Osteoblast (primary cell): ENCODE measurements at regions not wholly inside any gene's neighbourhood (a gene's known extent, or its start where the extent isn't known, plus 50 kb on each side); places are given as distances from the start of the nearest gene placed in this dataset.
"Not testable (repeated sequence)": the region's sequence is repeated elsewhere in the genome, so short reads cannot be mapped to it uniquely, and the experiment has no call there.

Experiments
- DNase-seq: peaks from one replicate; pipeline ENCODE4 v3.0.0; 2011; ENCODE audit warnings: low spot score, mixed read lengths; ENCODE audit not compliant: insufficient read length; ENCODE audit errors: missing footprints
- H2AFZ ChIP-seq: 2 replicates; pipeline ENCODE4 v1.6.0; 2011; ENCODE audit warnings: mild to moderate bottlenecking, low read length
- H3K27ac ChIP-seq: 2 replicates; pipeline ENCODE4 v1.5.1; 2011; ENCODE audit warnings: mild to moderate bottlenecking, low read depth, low read length, moderate library complexity
- H3K27me3 ChIP-seq: 2 replicates; pipeline ENCODE4 v1.6.0; 2012; ENCODE audit warnings: mild to moderate bottlenecking, control low read depth, inconsistent platforms, low read length, moderate library complexity; ENCODE audit not compliant: insufficient read depth
- H3K36me3 ChIP-seq: 2 replicates; pipeline ENCODE4 v1.5.1; 2011; ENCODE audit warnings: mild to moderate bottlenecking, low read length, control low read depth, moderate library complexity; ENCODE audit not compliant: insufficient read depth
- H3K4me1 ChIP-seq: 2 replicates; pipeline ENCODE4 v1.5.1; 2011; ENCODE audit warnings: mild to moderate bottlenecking, low read length, control low read depth, moderate library complexity; ENCODE audit not compliant: insufficient read depth
- H3K4me2 ChIP-seq: 2 replicates; pipeline ENCODE4 v1.6.0; 2011; ENCODE audit warnings: mild to moderate bottlenecking, low read length; ENCODE audit not compliant: insufficient read depth
- H3K4me3 ChIP-seq: fragments of 200-600 bp; sonication (generic); 3 replicates; pipeline ENCODE4 v1.5.1; 2012; ENCODE audit warnings: mild to moderate bottlenecking, low read length, inconsistent platforms; ENCODE audit not compliant: insufficient read depth
- H3K79me2 ChIP-seq: 2 replicates; pipeline ENCODE4 v1.6.0; 2012; ENCODE audit warnings: mild to moderate bottlenecking, low read length, control low read depth, inconsistent platforms; ENCODE audit not compliant: insufficient read depth
- H3K9me3 ChIP-seq: 2 replicates; pipeline ENCODE4 v1.5.1; 2011; ENCODE audit warnings: low read depth, low read length, control low read depth
- H4K20me1 ChIP-seq: 2 replicates; pipeline ENCODE4 v1.6.0; 2012; ENCODE audit warnings: mild to moderate bottlenecking, low read length, control low read depth; ENCODE audit not compliant: insufficient read depth
- TF ChIP-seq, protein P1 (sequence below): IDR thresholded peaks from 2 replicates; pipeline ENCODE4 v1.5.1; 2011; ENCODE audit warnings: mild to moderate bottlenecking, low read depth, low read length, moderate library complexity; ENCODE audit errors: extremely low read depth

GRCh38 chr3:150342896-150343467, 65.1 kb upstream of the TSC22D2 start:
- DNase-seq, result no peak
- no peak overlapping the region for H3K27ac ChIP-seq
- H3K4me2 ChIP-seq, result no peak overlapping the region
- H3K27me3 ChIP-seq, result no peaks in the 10 kb centered on the region
- peaks cover 24% of the 10 kb centered on the region for H3K4me1 ChIP-seq
- no peaks in the 10 kb centered on the region for H3K79me2 ChIP-seq
- no peak overlapping the region for H2AFZ ChIP-seq
- no peaks in the 10 kb centered on the region for H3K36me3 ChIP-seq
- TF ChIP-seq, protein P1, sequence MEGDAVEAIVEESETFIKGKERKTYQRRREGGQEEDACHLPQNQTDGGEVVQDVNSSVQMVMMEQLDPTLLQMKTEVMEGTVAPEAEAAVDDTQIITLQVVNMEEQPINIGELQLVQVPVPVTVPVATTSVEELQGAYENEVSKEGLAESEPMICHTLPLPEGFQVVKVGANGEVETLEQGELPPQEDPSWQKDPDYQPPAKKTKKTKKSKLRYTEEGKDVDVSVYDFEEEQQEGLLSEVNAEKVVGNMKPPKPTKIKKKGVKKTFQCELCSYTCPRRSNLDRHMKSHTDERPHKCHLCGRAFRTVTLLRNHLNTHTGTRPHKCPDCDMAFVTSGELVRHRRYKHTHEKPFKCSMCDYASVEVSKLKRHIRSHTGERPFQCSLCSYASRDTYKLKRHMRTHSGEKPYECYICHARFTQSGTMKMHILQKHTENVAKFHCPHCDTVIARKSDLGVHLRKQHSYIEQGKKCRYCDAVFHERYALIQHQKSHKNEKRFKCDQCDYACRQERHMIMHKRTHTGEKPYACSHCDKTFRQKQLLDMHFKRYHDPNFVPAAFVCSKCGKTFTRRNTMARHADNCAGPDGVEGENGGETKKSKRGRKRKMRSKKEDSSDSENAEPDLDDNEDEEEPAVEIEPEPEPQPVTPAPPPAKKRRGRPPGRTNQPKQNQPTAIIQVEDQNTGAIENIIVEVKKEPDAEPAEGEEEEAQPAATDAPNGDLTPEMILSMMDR, result no peak
- no peaks in the 10 kb centered on the region for H3K9me3 ChIP-seq
- no peak overlapping the region for H3K4me3 ChIP-seq
- no peaks in the 10 kb centered on the region for H4K20me1 ChIP-seq

DNA sequence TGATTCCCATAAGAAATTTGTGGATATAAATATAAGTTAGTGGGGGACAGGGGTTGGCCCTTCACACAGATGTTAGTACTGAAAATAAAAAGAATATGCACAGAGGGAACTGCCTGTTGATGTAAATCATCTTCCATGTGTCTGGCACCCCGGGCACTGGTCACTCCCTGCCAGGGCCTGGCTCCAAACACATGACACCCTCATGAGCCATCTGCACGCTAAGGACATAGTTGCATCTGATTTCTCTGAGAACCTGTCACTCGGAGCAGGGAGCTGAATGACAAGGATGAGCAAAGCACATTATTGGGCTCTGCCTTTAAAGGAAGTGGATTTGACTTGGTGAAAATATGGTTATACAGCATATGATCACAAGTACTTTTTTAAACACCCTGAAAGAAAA, 66.2 kb upstream of the TSC22D2 start:
- H3K4me3 ChIP-seq, result no peak overlapping the region
- no peaks in the 10 kb centered on the region for H3K27me3 ChIP-seq
- H3K79me2 ChIP-seq, result no peaks in the 10 kb centered on the region
- H3K4me1 ChIP-seq, result peaks cover 13% of the 10 kb centered on the region
- no peaks in the 10 kb centered on the region for H4K20me1 ChIP-seq
- H3K36me3 ChIP-seq, result no peaks in the 10 kb centered on the region
- TF ChIP-seq, protein P1, result no peak
- no peak overlapping the region for H3K4me2 ChIP-seq
- no peak overlapping the region for H2AFZ ChIP-seq
- H3K27ac ChIP-seq, result no peak overlapping the region
- DNase-seq, result no peak
- no peaks in the 10 kb centered on the region for H3K9me3 ChIP-seq

GRCh38 chr3:150336363-150336762, 71.7 kb upstream of the TSC22D2 start:
- not testable (repeated sequence) for H3K36me3 ChIP-seq, H2AFZ ChIP-seq, H3K9me3 ChIP-seq, H3K27me3 ChIP-seq, DNase-seq, H3K4me3 ChIP-seq, H3K4me1 ChIP-seq, H3K79me2 ChIP-seq, H3K27ac ChIP-seq, H4K20me1 ChIP-seq, H3K4me2 ChIP-seq

DNA sequence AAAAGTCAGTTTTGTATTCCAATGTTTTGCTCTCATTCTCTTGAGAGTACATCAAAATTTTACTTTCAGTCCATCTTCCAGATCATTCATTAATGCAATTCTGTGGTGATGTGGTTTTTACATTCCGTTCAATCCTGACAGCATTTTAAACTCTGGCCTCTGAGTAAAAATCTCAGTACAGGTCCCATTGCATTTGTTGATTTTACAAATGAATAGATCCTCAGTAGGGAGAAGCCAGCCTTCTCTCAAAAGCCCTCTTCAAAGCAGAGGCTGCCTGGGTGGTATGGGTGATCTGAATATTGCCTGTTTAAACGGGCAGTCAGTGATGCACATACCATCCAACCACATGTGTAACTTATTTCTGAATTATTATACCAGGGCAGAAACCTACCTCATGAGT, 72.5 kb upstream of the TSC22D2 start:
- H4K20me1 ChIP-seq, result no peaks in the 10 kb centered on the region
- no peak overlapping the region for H3K27ac ChIP-seq
- H3K4me2 ChIP-seq, result no peak overlapping the region
- H2AFZ ChIP-seq, result no peak overlapping the region
- H3K4me1 ChIP-seq, result peaks cover 4% of the 10 kb centered on the region
- no peaks in the 10 kb centered on the region for H3K9me3 ChIP-seq
- DNase-seq, result peak; percentile 42
- H3K36me3 ChIP-seq, result no peaks in the 10 kb centered on the region
- no peaks in the 10 kb centered on the region for H3K27me3 ChIP-seq
- H3K4me3 ChIP-seq, result no peak overlapping the region
- TF ChIP-seq, protein P1, result no peak
- H3K79me2 ChIP-seq, result no peaks in the 10 kb centered on the region
